ENCODE measurements at regions not wholly inside any gene's neighbourhood (a gene's known extent, or its start where the extent isn't known, plus 50 kb on each side); places are given as distances from the start of the nearest gene placed in this dataset.

DNA sequence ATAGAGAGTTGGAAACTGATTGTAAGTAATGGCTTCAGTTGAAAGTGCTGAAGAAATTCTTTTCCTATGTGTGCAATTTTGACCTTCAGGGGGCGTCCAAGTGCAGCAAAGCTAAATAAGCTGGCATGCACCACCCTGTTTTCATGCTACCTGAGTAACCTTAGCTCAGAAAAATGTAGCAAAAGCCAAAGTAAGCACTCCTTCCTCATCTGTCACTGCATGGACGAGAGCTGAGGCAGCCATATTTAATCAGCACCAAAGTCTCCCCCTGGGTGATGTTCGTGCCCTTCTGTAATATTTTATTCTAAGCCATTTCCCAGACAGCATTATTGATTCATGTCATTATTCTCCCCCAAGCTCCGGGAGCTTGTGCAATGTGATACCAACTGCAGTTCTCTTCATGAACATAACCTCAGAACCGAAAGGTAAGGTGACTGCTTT lies 123.1 kb downstream of the RPS12 start:
- DNase-seq, result no peak

DNA sequence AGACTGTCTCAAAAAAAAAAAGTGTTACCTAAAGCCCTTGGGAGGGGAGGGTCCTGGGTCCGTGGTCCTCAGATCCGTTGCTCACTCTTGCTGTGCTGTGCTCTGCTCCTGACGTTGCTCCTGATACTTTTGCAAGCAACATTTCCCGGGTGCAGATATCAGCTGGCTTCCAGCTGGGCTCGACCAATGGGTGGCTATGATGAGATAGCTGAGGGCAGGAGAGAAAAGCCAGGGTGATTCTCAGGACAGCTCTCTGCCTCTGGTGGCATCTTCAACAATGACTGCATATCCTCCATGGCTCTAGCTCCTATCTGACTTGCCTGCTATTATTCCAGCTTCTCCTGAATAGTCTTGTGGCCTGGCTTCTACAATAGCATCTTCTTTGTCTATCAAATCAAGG lies 134.5 kb downstream of the RPS12 start:
- DNase-seq, result no peak

DNA sequence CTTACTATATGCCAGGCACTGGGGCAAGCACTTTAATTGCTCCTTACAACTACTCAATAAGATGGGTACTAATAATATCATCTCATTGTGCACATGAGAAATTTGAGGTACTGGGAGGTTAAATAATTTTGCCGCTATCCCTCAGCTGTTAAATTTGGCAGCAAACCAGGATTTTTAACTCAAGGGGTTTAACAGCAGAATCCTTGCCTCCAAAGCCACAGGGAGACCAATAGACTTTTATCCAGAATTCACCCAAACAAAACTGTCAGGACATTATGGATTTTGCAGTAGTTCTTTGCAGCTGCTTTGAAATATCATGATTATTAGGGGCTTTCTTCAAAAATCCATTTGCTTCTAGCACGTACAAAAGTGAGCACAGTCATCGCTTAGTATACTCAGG lies 136.2 kb downstream of the RPS12 start:
- DNase-seq, result no peak

GRCh38 chr6:132952031-132952867 lies 137.9 kb downstream of the RPS12 start:
- no peak for DNase-seq

DNA sequence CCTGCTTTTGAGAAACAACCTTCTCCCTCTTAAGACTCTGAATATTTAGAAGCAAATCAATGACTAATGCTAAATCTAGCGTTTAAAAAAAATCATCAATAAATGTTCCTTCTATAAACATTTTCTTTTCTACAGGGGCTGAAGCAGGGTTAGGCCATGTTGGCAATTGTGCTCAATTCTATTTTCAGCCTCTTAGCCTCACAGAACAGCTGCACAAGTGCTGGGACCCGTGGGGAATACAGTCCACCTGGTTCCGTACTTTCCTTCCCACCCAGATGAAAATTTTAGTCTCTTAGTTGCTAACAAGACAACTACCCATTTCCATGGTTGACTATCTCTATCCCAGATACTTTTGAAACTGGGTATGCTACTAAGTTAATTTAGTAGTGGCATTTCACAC lies 138.6 kb downstream of the RPS12 start:
- DNase-seq, result no peak

DNA sequence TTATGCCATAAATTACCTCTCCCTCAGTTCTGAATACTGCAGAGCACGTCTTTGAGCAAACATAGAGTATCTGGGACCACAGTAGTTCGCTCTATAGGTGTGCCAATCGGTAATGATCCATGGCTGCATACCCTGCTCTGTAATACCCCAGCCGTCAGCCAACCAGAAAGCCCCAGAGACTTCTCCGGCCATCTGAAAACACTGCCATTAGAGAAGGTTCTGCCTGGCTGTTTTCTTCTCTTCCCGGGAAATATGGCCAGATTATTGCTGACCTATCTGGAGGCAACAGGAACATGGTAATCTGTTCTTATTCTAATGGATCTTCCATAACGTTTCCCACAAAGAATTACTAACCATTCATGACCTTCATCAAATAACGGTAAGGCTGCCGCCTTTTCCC lies 139.9 kb downstream of the RPS12 start:
- no peak for DNase-seq

DNA sequence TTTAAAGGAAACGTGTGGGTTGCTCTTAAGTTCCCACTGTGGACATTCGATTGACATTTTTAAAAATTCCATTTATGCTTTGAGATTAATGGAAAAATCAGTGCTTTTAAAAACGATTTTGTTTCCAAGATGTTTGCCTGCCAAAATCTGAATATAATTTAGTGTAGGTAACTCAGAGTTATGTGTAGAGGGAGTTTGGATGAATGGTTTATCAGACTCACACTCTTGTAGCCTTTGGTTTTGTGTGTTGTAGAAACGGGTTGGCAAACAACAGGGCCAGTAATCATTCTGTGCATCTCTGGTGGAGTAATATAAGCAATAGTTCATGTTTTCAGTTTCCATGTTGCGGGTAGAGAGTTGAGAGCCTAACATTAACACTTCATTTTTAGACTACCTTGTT lies 140.6 kb downstream of the RPS12 start:
- DNase-seq, result no peak

DNA sequence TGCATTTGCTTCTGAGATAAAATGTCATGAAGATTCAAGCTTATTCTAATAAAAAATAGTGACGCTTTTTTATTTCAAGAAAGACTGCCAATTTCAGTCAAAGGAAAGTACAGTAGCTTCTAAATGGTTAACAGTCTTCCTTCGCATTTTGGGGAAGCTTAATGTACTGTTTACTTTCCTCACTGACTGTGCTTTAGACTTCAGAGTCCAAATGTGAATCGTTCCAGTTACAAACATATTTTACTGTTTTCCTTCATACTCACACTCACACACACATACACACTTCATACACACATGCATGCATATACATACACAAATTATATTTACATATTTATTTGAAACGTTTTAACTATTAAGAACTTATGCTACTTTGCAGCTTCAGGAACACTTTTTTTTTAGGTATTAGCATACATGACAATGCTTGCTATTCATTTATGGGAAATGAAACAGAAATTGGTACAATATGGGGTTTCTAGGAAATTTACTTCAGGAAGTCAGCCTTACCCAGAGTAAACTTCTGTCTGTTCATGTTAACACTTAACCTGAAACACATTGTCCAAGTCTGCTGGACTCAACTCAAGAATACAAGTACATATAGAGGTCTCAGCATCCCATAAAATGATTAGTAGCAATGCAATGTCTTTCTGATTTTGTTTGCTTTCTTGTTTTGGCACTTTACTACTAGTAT lies 145.4 kb downstream of the RPS12 start:
- DNase-seq, result no peak

DNA sequence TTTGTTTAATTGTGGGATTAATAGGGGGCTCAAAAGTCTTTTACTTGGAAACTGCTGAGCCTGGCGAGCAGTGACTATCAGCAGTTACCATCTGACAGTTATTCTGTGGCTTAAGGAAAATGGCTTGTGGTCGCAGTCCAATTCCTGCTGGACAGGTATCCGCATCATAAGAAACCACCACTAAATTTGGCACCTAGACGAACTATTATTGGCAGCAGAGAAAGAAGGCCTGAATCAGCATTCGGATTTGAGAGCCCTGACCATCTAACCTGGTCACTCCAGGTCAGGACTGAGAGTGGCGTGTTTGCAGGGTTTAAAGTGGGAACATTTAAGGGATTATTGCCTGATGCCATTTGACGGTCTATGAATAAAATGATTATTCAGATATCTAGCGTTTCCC lies 146.4 kb downstream of the RPS12 start:
- no peak for DNase-seq

DNA sequence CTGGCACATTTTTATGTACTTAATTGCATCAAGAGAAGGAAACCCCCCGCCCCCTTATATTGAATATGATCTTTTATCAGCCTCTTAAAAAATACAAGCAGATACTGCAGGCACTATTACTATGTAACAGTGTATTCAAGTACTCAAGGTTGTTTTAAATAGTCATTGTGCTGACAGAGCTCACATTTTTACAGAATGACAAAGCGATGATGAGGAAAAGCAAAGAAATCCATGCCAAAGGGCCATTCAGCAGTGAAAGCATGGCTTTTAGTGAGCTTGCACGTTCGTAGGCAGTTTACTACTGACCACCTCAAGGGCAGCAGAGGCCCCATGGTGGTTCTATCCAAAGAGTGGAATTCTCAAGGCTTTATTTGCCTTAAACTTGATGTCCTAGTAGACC lies 146.8 kb downstream of the RPS12 start:
- no peak for DNase-seq

DNA sequence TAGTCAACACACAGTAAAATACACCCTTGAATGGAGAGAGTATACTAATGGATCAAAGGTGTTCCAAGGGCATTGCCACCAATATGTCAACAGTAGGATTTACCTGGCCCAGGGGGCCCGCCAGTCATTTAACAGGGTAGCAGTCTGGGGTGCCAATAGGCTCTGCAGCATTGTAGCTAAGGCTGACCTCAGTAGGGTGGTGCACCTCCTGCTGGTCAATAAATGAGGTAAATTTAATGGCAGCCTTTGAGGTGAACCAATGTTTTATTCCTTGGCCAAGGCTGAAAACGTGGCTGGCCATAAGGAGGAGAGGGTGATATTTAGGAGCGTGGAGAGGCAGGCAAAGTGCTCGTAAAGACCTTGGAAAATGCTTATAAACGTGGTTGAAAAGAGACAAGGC lies 147.2 kb downstream of the RPS12 start:
- no peak for DNase-seq

- peak; percentile 4 for DNase-seq
Observed at GRCh38 chr6:132962936-132963868, 148.8 kb downstream of the RPS12 start.

DNA sequence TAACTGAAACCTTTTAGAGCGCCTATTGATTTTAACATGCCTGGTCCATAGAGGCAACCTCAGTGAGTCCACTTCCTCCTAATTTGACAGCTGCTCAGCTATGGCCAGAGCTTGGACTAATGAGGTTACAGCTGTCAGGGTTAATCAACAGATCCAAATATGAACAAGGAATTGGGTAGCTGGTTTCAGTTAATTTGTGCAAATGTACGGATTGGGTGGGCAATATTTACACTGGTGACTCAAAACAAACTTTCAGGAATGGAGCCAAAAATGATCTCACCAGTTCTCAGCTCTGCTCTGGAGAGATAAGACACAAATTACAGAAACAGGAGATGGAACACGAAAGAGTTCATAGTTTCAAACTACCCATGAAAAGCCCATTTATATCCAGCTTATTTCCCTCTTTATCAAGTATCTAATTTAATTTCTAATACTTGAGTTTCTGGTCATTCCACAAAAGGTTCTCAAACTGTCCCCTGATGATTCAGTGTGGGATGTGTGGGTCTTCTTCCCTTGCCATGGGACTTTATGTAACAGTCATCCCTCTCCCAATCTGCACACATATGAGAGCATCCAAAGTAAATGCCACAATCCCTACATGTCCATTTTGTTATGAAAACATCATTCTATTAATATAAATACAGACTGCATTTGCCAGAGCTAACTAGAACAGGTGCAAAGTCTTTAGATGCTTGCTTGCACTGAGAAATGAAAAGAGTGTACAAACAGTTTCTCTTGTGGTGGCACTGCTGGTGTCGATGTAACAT lies 149.9 kb downstream of the RPS12 start:
- no peak for DNase-seq

DNA sequence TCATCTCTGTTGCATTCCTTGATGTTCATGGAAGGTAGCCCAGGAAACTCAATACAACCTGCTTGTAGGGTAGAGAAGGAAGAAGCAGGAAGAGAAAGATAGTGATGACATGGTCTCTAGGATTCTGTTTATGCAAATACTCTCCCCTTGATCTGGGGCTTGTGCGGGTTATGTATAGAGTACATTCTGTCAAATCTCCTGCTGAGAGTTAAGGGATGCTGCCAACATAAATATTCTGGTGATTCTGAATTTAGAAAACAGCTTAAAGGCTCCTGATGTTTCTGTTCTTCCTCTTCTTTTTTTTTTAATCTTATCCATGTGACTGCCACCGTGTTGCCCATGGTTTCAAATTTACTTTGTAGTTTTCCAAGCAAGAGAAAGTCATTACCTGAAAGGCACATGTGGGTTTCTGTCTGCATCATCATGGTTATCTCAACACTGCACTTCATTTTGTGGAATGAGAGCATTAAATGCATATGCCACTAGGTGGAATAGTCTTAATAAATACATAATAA lies 150.6 kb downstream of the RPS12 start:
- DNase-seq, result no peak

DNA sequence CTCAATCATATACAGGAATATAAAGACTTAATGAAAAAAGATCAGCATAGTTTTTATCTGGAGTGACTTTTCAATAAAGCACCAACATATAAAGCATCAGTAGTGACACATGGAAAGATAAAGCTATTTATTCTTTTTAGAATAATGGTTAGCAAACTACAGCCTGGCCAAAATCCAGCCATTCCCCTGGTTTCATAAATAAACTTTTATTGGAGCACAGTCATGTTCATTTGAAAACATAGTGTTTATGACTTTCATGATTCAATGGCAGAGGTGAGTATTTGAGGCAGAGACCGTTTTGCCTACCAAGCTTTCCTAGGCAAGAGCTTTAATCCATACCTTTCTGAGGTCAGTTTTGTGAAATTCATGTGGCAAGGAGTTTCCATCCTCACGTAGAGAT lies 153.5 kb downstream of the RPS12 start:
- no peak for DNase-seq

DNA sequence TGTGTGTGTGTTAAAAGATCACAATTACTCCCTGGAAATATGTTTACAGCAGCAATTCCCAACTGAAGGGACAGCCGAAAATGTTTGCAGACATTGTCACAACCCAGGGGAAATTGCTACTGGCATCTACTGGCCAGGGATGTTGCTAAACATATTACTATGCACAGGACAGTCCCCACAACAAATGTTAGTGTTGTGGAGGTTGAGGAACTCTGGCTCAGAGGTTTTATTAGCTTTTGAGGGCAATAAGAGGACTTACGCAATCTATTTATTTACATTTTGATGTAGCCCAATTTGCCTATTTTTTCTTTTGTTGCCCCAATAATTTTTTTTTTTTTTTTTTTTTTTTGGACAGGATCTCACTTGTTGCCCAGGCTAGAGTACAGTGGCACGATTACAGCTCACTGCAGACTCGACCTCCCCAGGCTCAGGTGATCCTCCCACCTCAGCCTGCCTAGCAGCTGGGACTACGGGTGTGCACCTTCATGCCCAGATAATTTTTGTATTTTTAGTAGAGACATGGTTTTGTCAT lies 154.1 kb downstream of the RPS12 start:
- no peak for DNase-seq

DNA sequence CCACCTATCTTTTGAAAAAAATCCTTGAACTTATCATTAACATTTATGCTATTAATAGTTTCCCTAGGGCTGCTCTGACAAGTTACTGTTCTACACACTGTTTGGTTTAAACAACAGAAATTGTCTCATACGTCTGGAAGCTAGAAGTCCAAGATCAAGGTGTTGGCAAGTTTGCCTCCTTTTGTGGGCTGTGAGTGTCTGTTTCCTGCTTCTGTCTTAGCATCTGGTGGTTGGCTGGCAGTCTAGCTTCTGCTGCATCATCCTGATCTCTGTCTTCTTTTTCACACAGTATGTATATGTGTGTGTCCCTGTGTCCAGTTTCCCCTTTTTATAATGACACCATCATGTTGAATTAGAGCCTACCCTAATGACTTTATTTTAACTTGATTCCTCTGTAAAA lies 154.8 kb downstream of the RPS12 start:
- no peak for DNase-seq

DNA sequence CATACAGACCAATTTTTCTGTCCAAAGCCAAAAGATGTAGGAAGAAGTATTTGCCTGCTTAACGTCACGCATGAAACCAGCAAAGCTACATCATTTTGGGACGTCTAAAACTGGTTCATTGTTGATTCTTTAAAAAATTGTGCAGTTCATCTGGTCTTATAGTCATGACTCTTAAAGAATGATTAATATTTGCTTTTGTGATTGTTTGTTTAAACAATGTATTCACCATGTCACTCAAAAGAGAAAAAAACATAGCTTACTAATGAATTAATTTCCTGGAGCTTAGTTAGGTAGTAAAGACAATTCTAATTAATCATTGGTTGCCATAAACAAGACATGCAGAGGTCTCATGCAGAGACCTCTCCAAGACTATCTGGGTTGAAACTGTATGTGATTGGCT lies 157.3 kb downstream of the RPS12 start:
- DNase-seq, result no peak

GRCh38 chr6:132972254-132972653 lies 157.9 kb downstream of the RPS12 start:
- no peak for DNase-seq

- no peak for DNase-seq
Observed at GRCh38 chr6:132972971-132973370, 158.6 kb downstream of the RPS12 start.

GRCh38 chr6:132973514-132973993 lies 159.2 kb downstream of the RPS12 start:
- no peak for DNase-seq

- no peak for DNase-seq
Observed at GRCh38 chr6:132974122-132974521, 159.8 kb downstream of the RPS12 start.

All from NCI-H1694 (cell line).